ENCODE measurements at regions not wholly inside any gene's neighbourhood (a gene's known extent, or its start where the extent isn't known, plus 50 kb on each side); places are given as distances from the start of the nearest gene placed in this dataset.

- no peak for TF ChIP-seq CTCF (conservative IDR thresholded peaks at IDR 0.05)
- no peak for TF ChIP-seq ZFX (IDR thresholded peaks at IDR 0.05)
These were observed 328.3 kb downstream of the AACS start for GRCh38 chr12:125393569-125393968.
